Activated effector memory CD4-positive, alpha-beta T cell treated with Interleukin-2 at 50 U/mL for 16 hours (primary cell): ENCODE measurements at regions not wholly inside any gene's neighbourhood (a gene's known extent, or its start where the extent isn't known, plus 50 kb on each side); places are given as distances from the start of the nearest gene placed in this dataset.

ENCODE experiments used
- DNase-seq: peaks from one replicate; pipeline ENCODE4 v3.0.0-alpha.2; 2020

DNA sequence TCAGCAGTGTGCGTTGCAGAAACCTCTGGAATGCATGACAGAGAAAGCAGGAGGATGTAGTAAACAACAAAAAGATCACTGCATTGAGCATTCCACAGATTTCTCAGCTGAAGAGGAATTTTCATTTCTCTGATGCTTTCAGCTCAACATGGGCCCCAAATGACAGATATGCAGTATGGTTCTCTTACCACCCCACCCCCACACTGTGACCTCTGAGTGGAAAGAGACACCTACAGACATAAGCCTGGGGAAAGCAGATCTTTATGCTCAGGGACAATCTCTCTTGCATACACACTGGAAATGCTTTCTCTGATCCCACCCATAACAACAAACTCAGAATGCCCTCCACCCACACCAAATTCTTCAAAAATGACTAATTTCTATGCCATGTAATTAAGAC is 983.7 kb upstream of the LCORL start:
- DNase-seq: no peak

DNA sequence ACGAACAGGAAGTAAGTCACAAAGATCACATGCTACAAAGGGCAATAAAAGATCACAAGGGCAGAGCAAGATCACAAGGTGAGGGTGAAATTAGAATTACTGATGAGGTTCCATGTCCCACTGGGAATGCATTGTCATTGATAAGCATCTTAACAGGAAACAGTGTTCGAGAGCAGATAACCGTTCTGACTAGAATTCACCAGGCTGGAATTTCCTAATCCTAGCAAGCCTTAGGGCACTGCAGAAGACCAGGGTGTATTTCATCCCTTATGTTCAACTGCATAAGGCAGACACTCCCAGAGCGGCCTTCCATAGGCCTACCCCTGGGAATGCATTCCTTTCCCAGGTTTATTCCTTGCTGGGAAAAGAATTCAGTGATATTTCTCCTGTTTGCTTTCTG is 980.6 kb upstream of the LCORL start:
- DNase-seq: no peak

DNA sequence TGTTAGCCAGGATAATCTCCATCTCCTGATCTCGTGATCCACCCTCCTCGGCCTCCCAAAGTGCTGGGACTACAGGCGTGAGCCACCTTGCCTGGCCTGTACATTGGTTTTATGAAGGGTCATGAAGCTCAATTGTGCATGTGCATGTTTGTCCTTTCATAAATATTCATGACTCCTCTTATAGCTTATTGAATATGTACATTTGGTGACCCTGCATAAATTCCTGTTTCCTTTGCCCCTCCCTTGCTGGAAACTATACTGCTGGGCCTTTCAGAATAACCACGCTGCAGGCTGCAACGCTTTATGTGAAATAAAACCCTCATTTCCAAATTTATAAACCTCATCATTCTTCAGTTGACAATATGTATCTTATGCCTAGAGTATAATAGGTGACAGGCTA is 978.0 kb upstream of the LCORL start:
- no peak for DNase-seq

DNA sequence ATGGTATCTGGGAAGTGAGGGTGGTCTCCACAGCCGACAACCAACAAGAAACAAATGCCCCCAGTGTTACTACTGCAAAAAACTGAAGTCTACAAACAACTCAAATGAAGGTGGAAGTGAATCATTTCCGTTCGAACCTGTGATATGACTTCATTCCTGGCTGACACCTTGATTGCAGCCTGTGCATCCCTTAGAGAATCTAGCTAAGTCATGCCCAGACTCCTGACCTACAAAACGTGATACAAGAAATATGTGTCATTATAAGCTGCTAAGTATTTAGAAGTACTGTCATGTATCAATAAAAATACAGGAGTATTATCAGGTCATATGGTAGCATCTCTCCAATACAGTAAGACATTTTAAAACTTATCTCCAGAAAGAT is 959.7 kb upstream of the LCORL start:
- DNase-seq: no peak

DNA sequence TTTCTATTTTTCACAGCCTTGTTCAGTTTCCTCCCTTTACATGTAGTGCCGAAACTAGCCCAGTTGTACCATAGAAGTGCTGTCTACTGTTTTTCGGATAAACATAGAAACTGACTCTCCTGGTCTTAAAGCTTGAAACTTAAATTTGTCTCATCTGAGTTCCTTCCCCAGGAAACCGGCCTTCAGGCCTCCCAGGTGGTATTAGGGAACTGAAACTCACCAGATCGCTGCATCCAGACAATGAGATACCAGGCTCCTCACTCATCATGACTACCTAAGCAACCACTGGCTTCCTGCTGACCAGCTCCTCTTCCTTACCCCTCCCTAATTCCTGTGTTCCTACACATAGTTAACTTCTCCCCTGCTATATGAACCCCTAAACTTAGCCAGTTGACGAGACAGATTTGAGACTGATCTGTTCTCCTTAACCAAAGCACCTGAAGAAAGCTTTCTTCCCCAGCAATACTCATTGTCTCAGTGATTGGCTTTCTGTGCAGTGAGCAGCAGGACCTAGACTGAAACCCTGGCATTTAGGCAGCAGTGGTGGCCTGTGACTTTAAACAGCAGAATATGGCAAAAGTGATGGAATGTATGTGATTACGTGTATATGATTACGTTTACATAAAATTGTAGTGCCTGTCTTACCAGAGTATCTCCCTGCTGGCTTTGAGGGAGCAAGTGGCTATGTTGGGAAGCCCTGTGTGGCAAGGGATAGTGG is 959.1 kb upstream of the LCORL start:
- DNase-seq: no peak

DNA sequence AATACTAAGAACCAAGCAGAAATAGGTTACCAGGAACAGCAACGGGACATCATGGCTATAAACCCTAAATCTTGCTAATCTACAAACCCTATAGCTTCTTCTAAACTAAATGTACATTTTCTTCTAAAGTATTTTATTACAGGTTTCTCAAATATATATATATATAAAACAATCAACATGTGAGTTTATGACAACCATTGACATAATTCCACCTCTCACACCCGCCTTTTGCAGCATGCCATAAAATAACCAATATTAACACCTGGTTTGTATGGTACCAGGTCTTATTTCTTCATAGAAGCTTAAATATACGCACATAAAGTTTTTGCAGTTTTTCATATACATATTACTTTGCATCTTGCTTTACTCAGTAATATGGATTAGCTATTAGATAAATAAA is 955.3 kb upstream of the LCORL start:
- DNase-seq: no peak

DNA sequence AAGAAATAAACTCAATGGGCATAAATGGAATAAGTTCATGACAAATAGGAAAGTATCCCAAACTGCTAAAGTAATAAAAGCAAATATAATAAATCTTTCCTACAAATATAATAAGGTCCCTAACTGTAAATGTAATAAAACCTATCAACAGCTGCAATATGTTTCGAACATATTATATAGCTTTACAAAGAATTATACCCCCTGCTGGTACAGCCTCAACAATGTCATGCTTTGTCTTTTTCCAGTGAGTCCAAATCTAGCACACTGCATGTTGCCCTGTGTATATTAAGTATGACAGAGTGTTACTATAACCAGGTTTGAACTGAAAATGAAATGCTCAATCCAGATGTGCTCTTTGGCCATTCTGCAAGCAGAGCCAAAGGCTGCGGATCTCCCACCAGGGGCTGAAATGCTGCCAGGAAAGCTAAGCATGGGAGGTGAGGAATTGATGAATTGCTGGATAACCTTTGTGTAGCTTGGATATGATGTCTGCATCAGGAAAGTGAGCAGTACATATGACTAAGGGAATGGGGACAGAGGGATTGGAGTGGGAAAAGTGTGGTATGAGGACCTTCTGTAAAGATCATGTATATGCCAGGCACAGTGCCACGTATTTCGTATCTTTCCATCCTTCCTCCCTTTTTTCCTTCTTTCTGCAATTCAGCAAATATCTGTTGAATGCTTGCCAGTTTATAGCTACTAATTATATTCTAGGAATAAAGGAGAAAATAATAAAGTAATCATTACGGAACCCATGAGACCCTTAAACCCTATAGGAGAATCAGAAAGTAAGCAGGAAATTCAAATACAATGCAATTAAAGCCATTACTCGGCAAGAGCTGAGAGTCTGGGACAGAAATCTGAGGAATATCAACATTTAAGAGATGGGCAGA is 954.6 kb upstream of the LCORL start:
- DNase-seq: no peak

DNA sequence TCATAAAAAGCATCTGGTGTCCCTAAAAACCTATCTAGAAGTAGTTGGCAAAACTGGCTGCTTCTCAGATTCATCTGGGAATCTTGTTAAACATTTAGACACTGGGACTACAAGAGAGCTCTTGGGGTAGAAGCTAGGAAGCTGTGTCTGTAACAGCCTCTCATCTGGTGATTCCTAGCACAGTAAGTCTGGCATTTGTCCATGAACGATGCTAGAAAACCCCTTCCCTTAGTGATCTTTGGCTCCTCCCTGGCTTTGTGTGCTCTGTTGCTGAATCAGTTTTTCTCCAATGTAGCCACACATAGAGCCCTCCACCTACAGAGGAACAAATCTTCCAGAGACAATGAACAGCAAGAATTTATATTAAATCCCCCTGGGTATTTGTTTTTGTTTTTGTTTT is 951.7 kb upstream of the LCORL start:
- DNase-seq: no peak

DNA sequence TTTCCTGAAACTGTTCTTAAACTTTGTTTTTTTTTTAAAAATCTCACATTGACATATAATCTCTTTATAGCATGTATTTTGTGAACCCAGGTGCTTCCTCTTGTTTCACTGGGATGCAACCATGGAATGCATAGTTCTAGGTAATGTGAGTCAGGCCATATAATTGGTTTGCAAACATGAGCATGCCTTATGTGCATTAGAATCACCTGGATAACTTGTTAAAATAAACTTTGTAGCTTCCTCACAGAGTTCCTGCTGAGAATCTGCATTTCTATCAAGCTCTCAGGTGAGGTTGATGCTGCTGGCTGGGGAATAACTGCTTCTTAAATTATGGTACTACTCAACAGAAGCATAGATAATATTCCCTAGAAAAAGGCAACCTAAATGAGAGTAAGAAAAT is 940.3 kb upstream of the LCORL start:
- DNase-seq: no peak

DNA sequence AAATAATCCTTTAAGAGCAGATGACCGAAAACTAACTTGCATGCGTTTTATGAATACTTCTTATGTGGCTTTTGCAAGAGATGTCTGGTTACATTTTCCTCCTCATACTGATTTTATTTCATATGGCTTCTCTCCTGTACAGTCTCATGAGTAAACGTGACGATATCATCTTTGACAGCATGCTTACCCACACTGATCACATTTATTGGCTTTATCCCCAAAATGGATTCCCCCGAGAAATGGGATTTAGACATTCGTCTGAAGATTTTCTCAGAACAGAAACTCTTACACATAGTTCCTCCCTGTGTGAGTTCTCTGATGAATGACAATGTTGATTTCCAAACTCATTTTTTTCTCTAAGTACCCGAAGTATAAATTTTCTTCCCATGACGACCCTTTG is 939.7 kb upstream of the LCORL start:
- no peak for DNase-seq

DNA sequence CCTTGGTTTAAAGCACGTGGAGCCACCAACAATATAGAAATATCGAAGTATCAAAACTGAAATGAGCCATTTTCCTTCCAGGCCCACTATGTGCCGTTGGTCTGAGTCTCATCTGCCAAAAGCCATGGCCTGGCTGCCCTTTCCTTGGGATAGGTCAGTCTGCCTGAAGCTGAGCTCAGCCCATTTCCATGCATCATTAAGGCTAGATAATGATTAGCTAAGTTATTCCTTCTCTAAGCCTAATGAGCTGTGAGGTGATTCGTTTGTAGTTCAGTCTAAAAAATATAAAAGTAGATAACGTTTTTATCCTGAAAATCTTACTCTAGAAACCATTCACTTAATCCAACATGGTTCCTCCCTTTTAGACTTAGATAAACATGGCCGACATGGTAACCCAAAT is 936.2 kb upstream of the LCORL start:
- no peak for DNase-seq

DNA sequence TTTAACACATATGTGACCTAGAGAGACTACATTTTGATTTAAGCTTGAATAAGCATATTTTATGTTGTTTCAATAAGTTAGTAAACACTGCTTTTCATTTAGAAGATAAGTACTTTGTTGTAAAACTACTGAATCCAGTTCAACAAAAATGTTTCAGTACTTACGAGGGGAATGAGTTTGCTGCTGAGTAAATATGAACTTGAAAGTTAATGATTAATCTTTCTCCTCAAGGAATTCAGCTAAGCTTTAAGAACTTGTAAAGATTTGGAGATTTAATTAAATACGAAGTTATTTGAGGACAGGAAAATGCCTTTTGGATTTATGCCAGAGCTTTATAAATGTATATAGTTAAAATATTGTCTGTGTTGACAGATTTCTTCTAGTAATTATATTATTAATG is 933.0 kb upstream of the LCORL start:
- no peak for DNase-seq

DNA sequence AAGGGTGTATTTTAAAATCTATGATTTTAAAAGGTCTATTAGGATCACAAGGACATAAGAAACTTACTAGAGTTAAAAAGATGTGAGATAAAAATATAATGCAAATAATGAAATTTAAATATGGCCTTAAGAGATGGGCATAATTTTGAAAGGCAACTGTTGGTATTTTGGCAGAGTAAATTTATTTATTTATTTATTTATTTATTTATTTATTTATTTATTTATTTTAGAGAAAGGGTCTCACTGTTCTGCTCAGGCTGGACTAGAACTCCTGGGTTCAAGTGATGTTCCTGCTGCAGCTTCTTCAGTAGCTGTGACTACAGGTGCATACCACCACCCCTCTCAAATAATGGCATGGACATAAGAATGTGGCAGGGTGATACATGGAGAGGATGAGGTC is 932.1 kb upstream of the LCORL start:
- DNase-seq: no peak

DNA sequence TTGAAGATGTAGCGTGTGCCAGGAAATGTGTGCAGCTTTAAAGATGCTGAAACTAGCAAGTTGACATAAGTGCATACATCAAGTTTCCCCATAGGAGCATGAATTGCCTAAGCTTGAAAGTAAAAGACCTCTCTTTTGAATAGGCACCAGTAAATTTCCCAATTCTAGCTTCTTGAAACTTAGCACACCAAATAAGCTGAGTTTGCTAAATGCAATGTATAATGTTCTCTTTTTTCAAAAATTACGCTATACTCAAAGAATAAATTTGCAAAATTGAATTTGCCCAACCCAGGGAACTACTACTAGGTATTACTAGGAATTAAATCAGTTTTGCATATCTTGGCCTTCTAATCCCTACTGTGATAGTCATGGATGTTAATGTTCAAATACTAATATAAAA is 923.9 kb upstream of the LCORL start:
- DNase-seq: no peak

DNA sequence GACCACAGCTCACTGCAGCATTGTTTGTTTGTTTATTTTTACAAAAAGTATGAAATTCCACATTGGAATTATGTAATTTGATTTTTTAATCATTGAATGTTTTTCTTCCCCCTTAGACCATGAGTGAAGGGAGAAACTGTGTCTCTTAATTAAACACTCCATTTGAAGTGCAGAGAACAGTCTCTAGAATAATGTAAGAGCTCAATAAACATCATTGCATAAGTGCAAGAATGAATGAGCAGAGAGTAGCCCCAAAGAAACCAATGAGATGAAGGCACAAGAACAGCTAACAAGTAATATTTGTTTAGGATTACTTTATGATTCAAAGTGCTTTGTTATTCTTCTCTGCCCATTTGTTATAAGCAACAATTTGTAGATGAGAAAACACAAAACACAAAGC is 921.3 kb upstream of the LCORL start:
- no peak for DNase-seq

DNA sequence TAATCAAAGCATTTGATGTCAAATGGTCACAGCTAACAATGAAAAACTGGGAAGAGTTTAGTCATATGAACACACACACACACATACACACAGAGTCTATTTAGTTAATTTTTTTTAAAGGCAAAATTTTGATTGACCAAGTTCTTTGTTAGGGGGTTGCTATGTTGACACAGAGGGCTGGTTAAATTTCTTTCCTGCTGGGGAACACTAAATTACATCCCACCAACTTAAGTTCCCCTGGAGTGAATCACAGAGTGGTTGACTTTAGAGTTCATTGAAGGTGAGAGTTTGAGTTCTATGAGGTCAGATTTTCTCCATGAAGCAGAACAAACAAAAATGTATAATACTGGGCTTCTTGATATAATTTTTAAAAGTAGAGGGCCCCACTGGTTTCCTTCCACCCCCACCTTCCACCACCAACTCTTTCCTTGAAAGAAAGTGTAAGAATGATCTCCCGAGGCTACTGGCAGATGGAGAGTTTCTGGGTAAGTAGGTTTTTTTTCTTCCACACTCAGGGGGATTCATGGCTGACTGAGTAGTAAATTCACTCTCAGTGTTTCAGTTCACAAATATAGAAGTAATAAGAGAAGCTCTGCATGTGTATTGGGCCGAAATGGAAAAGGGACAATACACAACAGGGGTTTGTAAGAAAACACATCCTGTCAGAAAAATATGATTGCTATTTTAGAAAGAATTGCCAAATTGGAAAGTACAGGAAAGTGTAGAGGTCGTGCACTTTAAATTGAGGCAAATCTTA is 917.0 kb upstream of the LCORL start:
- DNase-seq: no peak

DNA sequence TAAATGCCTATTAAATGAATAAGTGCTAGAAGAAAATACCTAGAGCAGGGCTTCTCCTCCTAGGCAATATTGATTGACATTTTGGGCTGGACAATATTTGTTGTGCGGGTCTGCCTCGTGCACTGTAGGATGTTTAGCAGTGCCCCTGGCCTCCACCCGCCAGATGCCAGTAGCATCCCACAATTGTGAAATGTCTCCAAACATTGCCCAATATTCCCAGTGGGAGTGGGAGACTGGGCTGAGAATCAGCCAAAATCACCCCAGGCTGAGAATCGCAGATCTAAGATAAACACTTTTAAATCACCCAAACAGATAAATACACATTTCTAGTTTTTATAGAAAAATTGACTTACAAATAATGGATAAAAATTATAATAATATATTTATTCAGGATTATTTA is 916.2 kb upstream of the LCORL start:
- no peak for DNase-seq

DNA sequence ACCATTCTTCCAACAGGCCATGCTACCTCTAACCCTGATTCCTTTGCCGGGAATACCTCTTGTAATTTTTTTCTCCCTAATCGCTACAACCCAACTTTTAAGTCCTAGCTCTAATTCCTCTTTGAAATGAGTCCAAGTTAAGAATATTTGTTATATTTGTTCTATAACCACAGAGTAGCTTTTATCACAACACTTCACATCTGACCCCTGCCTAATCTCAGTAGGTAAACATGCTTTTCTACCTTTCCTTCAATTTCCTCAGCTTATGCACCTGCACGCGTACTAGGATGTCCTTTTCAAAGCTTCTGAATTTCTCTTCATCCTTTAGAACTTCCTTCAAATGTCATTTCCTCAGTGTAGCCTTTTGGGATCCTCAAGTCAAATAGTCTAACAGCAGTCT is 915.5 kb upstream of the LCORL start:
- no peak for DNase-seq

DNA sequence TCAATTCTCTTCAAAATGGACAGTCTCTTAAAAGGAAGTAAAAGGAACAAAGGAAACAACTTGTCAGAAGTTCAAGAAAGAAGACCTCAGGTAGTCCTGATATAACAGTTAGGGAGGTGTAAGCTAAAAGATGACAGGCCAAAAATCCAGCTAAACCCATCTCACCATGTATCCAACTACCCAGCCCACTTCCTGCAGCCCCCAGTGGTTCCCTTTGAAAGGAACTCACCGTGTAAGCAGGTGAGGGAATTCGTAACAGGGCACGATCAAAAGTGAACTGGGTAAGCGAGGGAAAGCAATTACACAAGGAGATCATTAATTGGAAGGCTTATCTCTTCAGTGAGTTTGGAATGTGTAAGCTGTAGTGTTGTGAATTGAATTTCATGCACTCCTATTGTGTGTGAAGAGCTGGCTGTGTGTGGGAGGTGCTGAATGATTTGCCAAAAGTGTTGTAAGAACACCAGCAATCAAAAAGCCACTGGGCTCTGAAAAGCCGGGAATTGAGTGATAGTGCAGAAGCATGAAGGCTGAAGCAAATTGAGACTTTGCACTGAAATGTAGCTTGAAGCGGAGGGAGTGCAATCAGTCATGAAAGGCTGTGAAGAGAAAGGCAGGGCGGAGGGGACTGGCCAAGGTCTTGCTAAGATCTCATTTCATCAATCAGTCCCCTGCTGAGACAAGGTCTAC is 914.2 kb upstream of the LCORL start:
- no peak for DNase-seq

DNA sequence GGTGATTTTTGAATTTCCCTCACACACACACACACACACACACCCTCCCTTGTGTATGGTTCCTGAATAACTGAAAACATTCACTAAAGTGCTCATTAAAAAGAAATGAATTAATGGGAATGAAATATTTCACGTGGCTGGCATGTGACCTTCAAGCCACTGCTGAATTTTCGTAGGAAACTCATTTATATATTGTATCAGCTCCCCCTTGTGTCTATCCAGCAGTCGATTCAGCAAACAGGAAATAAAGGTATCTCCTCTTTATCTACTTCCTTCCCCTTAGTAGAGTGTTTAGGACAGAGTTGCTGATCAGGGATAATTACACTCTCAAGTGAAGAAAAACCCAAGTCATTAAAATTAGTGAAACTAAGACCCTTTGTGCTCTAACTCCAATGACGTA is 912.6 kb upstream of the LCORL start:
- DNase-seq: no peak

DNA sequence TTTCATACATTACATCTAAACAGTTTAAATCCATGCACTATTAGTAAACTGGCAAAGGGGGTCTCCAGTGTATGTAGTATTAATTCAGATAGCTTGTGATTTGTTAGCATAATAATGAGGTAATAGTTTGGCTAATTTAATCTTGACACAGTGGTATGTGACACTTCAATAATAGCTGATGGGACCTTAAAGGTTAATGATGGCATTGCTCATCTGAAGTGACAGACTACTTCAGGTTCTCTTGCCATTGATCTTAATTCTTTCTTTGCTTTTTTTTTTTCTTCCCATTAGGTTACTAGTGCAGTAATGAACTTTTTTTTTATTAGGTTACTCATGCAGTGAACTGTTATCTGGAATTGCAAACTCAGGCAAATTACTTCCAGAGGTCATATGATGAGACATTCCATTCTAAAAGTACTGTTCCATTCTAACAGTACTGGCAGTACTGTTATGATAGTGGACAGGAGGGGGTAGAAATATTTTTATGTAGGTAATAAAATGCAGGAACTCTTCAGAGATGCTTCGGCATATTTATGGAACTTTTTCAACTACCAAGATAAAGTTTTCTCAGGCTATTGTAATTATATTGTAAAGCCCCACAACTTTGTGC is 911.3 kb upstream of the LCORL start:
- DNase-seq: no peak

DNA sequence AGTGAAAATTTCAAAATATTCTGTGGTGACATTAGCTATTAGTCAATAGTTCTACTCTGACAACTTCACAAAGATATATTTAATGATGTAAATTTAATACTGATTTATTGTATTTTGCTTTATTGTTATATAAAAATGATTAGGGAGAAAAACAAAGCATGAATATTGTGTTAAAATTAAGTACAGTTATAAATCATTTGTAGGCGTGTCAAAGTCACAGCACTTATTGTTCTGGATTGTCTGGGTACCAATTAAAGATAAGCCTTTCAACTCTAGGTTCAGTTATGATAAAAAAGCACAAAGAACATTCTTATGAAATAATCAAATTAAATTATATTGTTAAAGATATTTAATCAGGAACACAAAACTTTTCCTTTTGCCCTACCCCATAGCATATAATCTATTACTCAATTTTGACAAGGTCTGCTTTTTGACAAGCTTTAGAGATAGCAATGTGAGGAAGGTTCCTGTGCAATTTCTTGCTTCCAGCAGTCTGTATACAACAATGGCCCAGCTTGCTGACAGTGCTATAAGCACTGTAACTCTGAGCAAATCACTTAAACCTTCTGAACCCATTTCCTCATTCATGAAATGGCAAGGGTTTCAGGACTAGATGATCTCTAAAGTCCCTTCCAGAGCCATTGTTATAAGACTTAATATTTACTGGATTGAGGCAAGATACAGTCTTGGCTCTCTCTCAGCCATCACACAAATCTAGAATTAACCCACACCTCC is 910.3 kb upstream of the LCORL start:
- no peak for DNase-seq
